Testis (tissue), 2 donors: ENCODE measurements at regions not wholly inside any gene's neighbourhood (a gene's known extent, or its start where the extent isn't known, plus 50 kb on each side); places are given as distances from the start of the nearest gene placed in this dataset.

Experiments used
- DNase-seq: peaks from one replicate; pipeline ENCODE4 v3.0.0-alpha.2; 2019
- H3K27ac ChIP-seq, 2 donors: fragments of 200-600 bp; sonication (generic); one replicate each; pipeline ENCODE4 v1.5.1; 2019
- H3K27me3 ChIP-seq: fragments of 200-600 bp; sonication (generic); one replicate; pipeline ENCODE4 v1.5.1; 2019
- H3K36me3 ChIP-seq: fragments of 200-600 bp; sonication (generic); one replicate; pipeline ENCODE4 v1.5.1; 2017; ENCODE audit warnings: low read depth; ENCODE audit errors: missing control alignments
- H3K4me1 ChIP-seq: fragments of 200-600 bp; sonication (generic); one replicate; pipeline ENCODE4 v1.5.1; 2019
- H3K4me3 ChIP-seq, 2 donors: fragments of 200-600 bp; sonication (generic); one replicate each; pipeline ENCODE4 v1.5.1; 2017 to 2019
- H3K9me3 ChIP-seq: fragments of 200-600 bp; sonication (generic); one replicate; pipeline ENCODE4 v1.5.1; 2017
- POLR2A ChIP-seq: fragments of 450-650 bp; IDR thresholded peaks from one replicate; pipeline ENCODE4 v1.6.1; 2017; ENCODE audit warnings: antibody characterized with exemption, mild to moderate bottlenecking, moderate library complexity
- WGBS, 2 donors: methylation state at CpG; one replicate each; pipeline ENCODE4 v1.1.5; 2018; 5-methylcytosine and 5-hydroxymethylcytosine counted together
- intact Hi-C: fragments of 100-400 bp; cut with DNase I; formaldehyde crosslinking; loops from one replicate; pipeline ENCODE4 v1.15.1; 2023; ENCODE audit warnings: low total_unique reads
- TF ChIP-seq, protein P1 (sequence below), 3 experiments: fragments of 450-650 bp in 2 of 3; fragments of 200-600 bp in 1 of 3; sonication (generic) in 1 of 3; IDR thresholded peaks; one replicate each; pipeline ENCODE4 v1.5.1; 2016 to 2019; ENCODE audit warnings: antibody characterized with exemption in 3 of 3, mild to moderate bottlenecking in 2 of 3, moderate library complexity in 1 of 3

GRCh38 chr4:4945829-4946228 is 73.4 kb downstream of the CYTL1 start:
- intact Hi-C loops, result no loop called here
- Histone ChIP-seq H3K27ac (no peak overlapping the region), H3K4me1 (no peaks in the 10 kb centered on the region), H3K4me3 (no peak overlapping the region), H3K9me3 (no peaks in the 10 kb centered on the region), H3K36me3 (no peaks in the 10 kb centered on the region), H3K27me3 (no peaks in the 10 kb centered on the region)
- TF ChIP-seq POLR2A, result no peak
- TF ChIP-seq, protein P1, sequence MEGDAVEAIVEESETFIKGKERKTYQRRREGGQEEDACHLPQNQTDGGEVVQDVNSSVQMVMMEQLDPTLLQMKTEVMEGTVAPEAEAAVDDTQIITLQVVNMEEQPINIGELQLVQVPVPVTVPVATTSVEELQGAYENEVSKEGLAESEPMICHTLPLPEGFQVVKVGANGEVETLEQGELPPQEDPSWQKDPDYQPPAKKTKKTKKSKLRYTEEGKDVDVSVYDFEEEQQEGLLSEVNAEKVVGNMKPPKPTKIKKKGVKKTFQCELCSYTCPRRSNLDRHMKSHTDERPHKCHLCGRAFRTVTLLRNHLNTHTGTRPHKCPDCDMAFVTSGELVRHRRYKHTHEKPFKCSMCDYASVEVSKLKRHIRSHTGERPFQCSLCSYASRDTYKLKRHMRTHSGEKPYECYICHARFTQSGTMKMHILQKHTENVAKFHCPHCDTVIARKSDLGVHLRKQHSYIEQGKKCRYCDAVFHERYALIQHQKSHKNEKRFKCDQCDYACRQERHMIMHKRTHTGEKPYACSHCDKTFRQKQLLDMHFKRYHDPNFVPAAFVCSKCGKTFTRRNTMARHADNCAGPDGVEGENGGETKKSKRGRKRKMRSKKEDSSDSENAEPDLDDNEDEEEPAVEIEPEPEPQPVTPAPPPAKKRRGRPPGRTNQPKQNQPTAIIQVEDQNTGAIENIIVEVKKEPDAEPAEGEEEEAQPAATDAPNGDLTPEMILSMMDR (IDR thresholded peaks at IDR 0.05), result no peak
- WGBS, 2 donors, result 91 to 93% methylated on average over 1 of the region's 1 CpG
- DNase-seq, result no peak

- no peaks in the 10 kb centered on the region for H3K4me1 ChIP-seq
- no peaks in the 10 kb centered on the region for H3K9me3 ChIP-seq
- 82 to 87% methylated on average over 6 of the region's 6 CpGs for WGBS, 2 donors
- DNase-seq, result no peak
- no peak for TF ChIP-seq POLR2A
- TF ChIP-seq, protein P1 (IDR thresholded peaks at IDR 0.05), result no peak
- H3K27me3 ChIP-seq, result no peaks in the 10 kb centered on the region
- intact Hi-C loops, result no loop called here
- H3K36me3 ChIP-seq, result no peaks in the 10 kb centered on the region
- H3K27ac ChIP-seq, result no peak overlapping the region
- no peak overlapping the region for H3K4me3 ChIP-seq
Measured at GRCh38 chr4:4946416-4946815, 72.8 kb downstream of the CYTL1 start.

DNA sequence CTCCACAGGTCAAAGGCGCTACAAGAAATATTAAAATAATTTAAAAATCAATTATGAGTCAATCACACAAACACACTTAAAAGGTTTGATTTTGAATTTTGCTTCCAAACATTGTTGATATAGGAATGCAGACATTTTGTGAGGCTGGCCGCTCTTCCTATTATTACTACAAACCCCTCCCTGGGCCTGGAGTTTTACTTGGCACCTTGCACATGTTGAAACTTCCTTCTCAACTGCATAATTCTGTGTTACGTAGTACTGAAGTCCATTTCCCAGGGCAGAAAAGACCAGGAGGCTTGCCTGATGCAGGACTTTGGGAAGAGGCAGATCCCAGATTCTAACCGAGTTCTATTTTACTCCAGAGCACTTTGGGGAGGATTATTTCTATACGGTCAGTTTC is 71.5 kb downstream of the CYTL1 start:
- no peak for TF ChIP-seq POLR2A
- TF ChIP-seq, protein P1 (IDR thresholded peaks at IDR 0.05), result no peak
- WGBS, 2 donors, result 81 to 91% methylated on average over 5 of the region's 5 CpGs
- DNase-seq, result no peak
- H3K4me1 ChIP-seq, result no peaks in the 10 kb centered on the region
- H3K27ac ChIP-seq, result no peak overlapping the region
- no peaks in the 10 kb centered on the region for H3K9me3 ChIP-seq
- H3K4me3 ChIP-seq, result no peak overlapping the region
- intact Hi-C loops, result no loop called here
- no peaks in the 10 kb centered on the region for H3K36me3 ChIP-seq
- no peaks in the 10 kb centered on the region for H3K27me3 ChIP-seq

DNA sequence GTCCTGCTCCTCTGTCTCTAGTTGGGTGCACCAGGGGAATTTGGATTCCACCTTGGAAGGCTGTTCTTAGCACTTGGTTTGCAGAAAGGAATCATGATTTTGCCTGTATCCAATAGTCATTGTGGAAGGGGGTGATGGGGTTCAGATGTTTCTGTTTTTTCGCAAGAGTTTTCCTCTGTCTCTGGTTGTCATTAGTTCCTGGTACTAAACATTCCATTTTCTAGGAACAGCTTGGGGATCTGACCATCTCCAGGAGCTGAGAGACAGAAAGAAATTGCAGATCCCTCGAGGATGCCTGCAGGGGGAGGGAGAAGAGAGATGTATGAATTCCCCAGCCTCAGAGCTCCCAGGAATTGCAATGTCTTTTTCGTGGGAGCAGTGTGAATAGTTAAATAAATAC is 70.9 kb downstream of the CYTL1 start:
- DNase-seq, result no peak
- H3K27ac ChIP-seq, result no peak overlapping the region
- 55 to 59% methylated on average over 3 of the region's 3 CpGs for whole genome bisulfite sequencing, 2 donors
- intact Hi-C loops, result no loop called here
- H3K4me3 ChIP-seq, result no peak overlapping the region
- H3K27me3 ChIP-seq, result no peaks in the 10 kb centered on the region
- TF ChIP-seq POLR2A, result no peak
- TF ChIP-seq, protein P1 (IDR thresholded peaks at IDR 0.05), result no peak
- no peaks in the 10 kb centered on the region for H3K36me3 ChIP-seq
- H3K4me1 ChIP-seq, result no peaks in the 10 kb centered on the region
- no peaks in the 10 kb centered on the region for H3K9me3 ChIP-seq

DNA sequence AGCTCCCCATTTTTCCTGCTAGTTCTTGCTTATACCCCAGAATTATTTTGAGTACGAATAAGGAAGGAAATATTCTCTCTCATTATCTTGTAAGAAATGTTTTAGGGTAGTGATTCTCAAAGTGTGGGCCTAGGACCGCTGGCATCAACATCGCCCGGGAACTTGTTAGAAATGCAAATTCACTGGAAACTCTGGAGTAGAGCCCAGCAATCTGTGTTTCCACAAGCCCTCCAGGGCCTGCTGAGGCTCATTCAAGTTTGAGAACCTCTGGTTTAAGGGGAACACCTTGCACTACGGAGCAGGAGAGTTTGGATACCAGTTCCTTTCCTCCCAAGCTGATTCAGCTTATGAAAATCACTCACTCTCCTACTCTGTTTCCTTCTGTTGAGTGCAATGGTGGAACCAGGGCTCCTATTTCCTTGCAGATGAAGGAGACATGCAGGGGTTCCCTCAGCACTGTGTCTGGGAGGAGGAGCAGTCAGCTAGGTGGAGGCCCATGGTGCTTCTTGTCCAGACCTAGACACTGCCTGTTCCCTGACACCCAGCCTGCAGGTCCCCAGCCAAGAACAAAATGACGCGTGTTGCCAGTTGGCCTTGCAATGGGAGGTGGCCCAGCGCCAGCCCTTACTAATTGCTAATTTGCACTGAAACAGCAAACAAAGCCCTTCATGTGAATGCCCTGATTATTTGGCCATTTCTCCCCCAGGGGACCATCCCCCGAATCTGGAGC is 68.5 kb downstream of the CYTL1 start:
- peak; percentile 69 for DNase-seq
- no peak overlapping the region for H3K27ac ChIP-seq
- TF ChIP-seq POLR2A, result no peak
- TF ChIP-seq, protein P1 (IDR thresholded peaks at IDR 0.05), result no peak
- 61 to 65% methylated on average over 9 of the region's 9 CpGs for WGBS, 2 donors
- no peak overlapping the region for H3K4me3 ChIP-seq
- no peaks in the 10 kb centered on the region for H3K27me3 ChIP-seq
- intact Hi-C loops, result no loop called here
- no peaks in the 10 kb centered on the region for H3K4me1 ChIP-seq
- no peaks in the 10 kb centered on the region for H3K9me3 ChIP-seq
- no peaks in the 10 kb centered on the region for H3K36me3 ChIP-seq
